ENCODE measurements at regions not wholly inside any gene's neighbourhood (a gene's known extent, or its start where the extent isn't known, plus 50 kb on each side); places are given as distances from the start of the nearest gene placed in this dataset.
"Not testable (repeated sequence)": the region's sequence is repeated elsewhere in the genome, so short reads cannot be mapped to it uniquely, and the experiment has no call there.

GRCh38 chrX:150086371-150086770 is 148.1 kb upstream of the EOLA2 start:
- no peak for DNase-seq
- Histone ChIP-seq H3K4me1 (no peaks in the 10 kb centered on the region), H3K4me3 (no peak overlapping the region), H3K36me3 (no peaks in the 10 kb centered on the region), H3K27me3 (no peaks in the 10 kb centered on the region), H3K9me3 (no peaks in the 10 kb centered on the region), H3K27ac (no peak overlapping the region)
- TF ChIP-seq POLR2A (IDR thresholded peaks at IDR 0.05) (no peak), CTCF (IDR thresholded peaks at IDR 0.05) (no peak)
- intact Hi-C loops (cut with DNase I; ENCODE audit: low total_unique reads) = no loop called here

- no peak overlapping the region for H3K4me3 ChIP-seq
- no peaks in the 10 kb centered on the region for H3K27me3 ChIP-seq
- no peaks in the 10 kb centered on the region for H3K36me3 ChIP-seq
- intact Hi-C loops (cut with DNase I; ENCODE audit: low total_unique reads) = no loop called here
- TF ChIP-seq CTCF (IDR thresholded peaks at IDR 0.05) (no peak), POLR2A (IDR thresholded peaks at IDR 0.05) (no peak)
- no peak for DNase-seq
- H3K27ac ChIP-seq = no peak overlapping the region
- H3K4me1 ChIP-seq = no peaks in the 10 kb centered on the region
- no peaks in the 10 kb centered on the region for H3K9me3 ChIP-seq
Observed at GRCh38 chrX:150087612-150088011, 149.3 kb upstream of the EOLA2 start.

- intact Hi-C loops (cut with DNase I; ENCODE audit: low total_unique reads) = no loop called here
Observed at GRCh38 chrX:150088042-150088441, 149.8 kb upstream of the EOLA2 start.

DNA sequence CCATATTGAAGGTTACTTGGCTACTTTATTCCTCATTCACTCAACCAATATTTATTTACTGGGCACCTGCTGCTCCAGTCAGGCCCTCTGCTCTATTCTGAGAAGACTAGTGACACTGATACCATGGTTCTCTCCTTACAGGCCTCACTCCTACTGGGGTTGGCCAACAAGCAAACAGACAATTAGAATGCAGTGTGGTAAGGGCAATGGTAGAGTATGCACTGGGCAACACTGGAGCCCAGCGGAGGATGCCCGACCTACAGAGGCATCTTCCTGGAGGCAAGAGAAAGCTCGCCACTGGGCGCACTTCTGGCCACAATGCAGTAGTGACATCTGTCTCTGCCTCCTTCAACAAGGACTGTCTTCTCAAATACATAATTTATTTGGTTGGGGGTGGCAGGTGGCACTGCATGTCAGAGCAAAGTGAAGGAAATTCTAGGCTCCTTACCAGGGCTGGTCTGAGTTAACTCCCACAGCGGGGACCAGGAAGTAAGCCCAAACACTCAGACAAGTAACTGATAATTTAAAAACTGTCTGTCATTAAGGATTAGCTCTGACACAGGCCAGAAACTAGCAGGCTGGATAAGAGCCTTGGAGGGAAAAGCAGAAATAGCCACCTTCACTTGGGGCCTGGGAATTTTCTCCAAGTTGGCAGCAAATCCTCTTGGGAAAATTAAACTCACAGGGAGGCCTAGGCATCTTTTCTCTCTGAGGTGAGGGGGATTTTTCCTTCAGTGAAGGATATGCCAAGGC is 150.7 kb upstream of the EOLA2 start:
- Histone ChIP-seq H3K27me3 (no peaks in the 10 kb centered on the region), H3K4me1 (no peaks in the 10 kb centered on the region), H3K36me3 (no peaks in the 10 kb centered on the region), H3K9me3 (no peaks in the 10 kb centered on the region), H3K4me3 (no peak overlapping the region), H3K27ac (no peak overlapping the region)
- no peak for DNase-seq
- TF ChIP-seq CTCF (IDR thresholded peaks at IDR 0.05) (no peak), POLR2A (IDR thresholded peaks at IDR 0.05) (no peak)
- intact Hi-C loops (cut with DNase I; ENCODE audit: low total_unique reads) = no loop called here

More at GRCh38 chrX:150088042-150088441, 149.8 kb upstream of the EOLA2 start:
- H3K27ac ChIP-seq = no peak overlapping the region
- no peak for DNase-seq
- TF ChIP-seq CTCF (IDR thresholded peaks at IDR 0.05) = no peak
- no peak for TF ChIP-seq POLR2A (IDR thresholded peaks at IDR 0.05)
- H3K4me1 ChIP-seq = no peaks in the 10 kb centered on the region
- no peaks in the 10 kb centered on the region for H3K27me3 ChIP-seq
- H3K36me3 ChIP-seq = no peaks in the 10 kb centered on the region
- no peaks in the 10 kb centered on the region for H3K9me3 ChIP-seq
- H3K4me3 ChIP-seq = no peak overlapping the region

DNA sequence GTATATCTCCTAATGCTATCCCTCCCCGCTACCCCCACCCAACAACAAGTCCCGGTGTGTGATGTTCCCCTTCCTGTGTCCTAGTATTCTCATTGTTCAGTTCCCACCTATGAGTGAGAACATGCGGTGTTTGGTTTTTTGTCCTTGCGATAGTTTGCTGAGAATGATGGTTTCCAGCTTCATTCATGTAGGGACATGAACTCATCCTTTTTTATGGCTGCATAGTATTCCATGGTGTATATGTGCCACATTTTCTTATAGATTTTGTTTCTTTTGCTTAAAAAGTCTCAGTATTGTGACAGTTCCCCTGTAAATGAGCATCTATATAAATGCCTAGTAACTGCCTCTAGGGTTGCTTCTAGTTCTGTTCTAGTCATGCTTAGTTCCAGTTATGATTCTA is 153.0 kb upstream of the EOLA2 start:
- H3K9me3 ChIP-seq; intact Hi-C loops (cut with DNase I; ENCODE audit: low total_unique reads); DNase-seq; H3K4me1 ChIP-seq; H3K4me3 ChIP-seq; H3K36me3 ChIP-seq; H3K27ac ChIP-seq; H3K27me3 ChIP-seq: not testable (repeated sequence)

DNA sequence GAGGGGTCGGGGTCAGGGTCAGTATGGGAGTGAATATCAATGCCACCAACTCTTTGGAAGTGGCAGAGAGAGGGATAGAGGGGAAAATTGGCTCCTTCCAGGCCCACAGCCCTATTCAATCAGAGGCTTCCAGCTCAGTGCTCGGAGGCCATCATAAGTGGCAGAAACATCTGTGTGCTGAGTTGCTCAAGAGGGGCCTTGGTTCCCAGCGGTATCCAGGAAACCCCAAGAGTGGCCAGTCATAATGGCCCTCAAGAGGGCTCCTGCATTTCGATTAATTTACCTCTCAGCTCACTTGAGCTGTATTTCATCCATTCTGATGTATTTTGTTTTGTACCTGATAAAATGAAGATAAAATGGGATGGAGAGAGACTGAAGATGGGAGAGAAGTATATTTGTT is 154.3 kb upstream of the EOLA2 start:
- Histone ChIP-seq H3K4me1 (no peaks in the 10 kb centered on the region), H3K4me3 (no peak overlapping the region), H3K27me3 (no peaks in the 10 kb centered on the region), H3K27ac (no peak overlapping the region), H3K9me3 (no peaks in the 10 kb centered on the region), H3K36me3 (no peaks in the 10 kb centered on the region)
- TF ChIP-seq CTCF (IDR thresholded peaks at IDR 0.05) (no peak), POLR2A (IDR thresholded peaks at IDR 0.05) (no peak)
- DNase-seq = no peak
- intact Hi-C loops (cut with DNase I; ENCODE audit: low total_unique reads) = no loop called here
